ENCODE measurements at regions not wholly inside any gene's neighbourhood (a gene's known extent, or its start where the extent isn't known, plus 50 kb on each side); places are given as distances from the start of the nearest gene placed in this dataset.

- no peaks in the 10 kb centered on the region for H3K4me1 ChIP-seq (ENCODE audit: control insufficient read depth in 4 of 4, insufficient read depth in 4 of 4, low read length in 3 of 4)
- TF ChIP-seq REST (IDR thresholded peaks at IDR 0.05) (no peak), ATF3 (IDR thresholded peaks at IDR 0.05) (no peak), JUND (IDR thresholded peaks at IDR 0.05) (no peak), MAX (IDR thresholded peaks at IDR 0.05) (no peak), FOXA1 (IDR thresholded peaks at IDR 0.05) (no peak), EGR1 (IDR thresholded peaks at IDR 0.05; ENCODE audit: low read depth in 2 of 2) (no peak), TAF1 (conservative IDR thresholded peaks at IDR 0.05) (no peak), SP1 (IDR thresholded peaks at IDR 0.05) (no peak), RXRA (IDR thresholded peaks at IDR 0.05) (no peak), HNF4G (IDR thresholded peaks at IDR 0.05) (no peak), FOXA2 (IDR thresholded peaks at IDR 0.05) (no peak), HNF4A (conservative IDR thresholded peaks at IDR 0.05) (no peak), ZBTB33 (IDR thresholded peaks at IDR 0.05) (no peak), GABPA (IDR thresholded peaks at IDR 0.05 in 1 of 2, conservative IDR thresholded peaks at IDR 0.05 in 1 of 2) (no peak)
- no peak overlapping the region for H3K4me3 ChIP-seq (ENCODE audit: low read depth in 1 of 3, low read length in 3 of 3)
- no peak overlapping the region for H3K27ac ChIP-seq (ENCODE audit: low read depth in 1 of 2, low read length in 2 of 2)
- H3K27me3 ChIP-seq (ENCODE audit: control insufficient read depth in 4 of 4, insufficient read depth in 4 of 4, low read length in 3 of 4) = no peaks in the 10 kb centered on the region
- H3K9me3 ChIP-seq (ENCODE audit: control insufficient read depth in 4 of 4, low read length in 3 of 4) = no peaks in the 10 kb centered on the region
- no peak overlapping the region for H3K9ac ChIP-seq (ENCODE audit: low read depth in 1 of 2, low read length in 2 of 2)
- DNase-seq (ENCODE audit: low spot score) = no peak
- H3K36me3 ChIP-seq (ENCODE audit: control insufficient read depth in 4 of 4, insufficient read depth in 3 of 4, low read depth in 1 of 4, low read length in 3 of 4) = no peaks in the 10 kb centered on the region
- 60% methylated on average over 3 of the region's 3 CpGs for WGBS
Observed at GRCh38 chr7:67725423-67725822, 728.8 kb downstream of the TYW1 start.

GRCh38 chr7:67729771-67730170 lies 733.1 kb downstream of the TYW1 start:
- WGBS = 81% methylated on average over 7 of the region's 7 CpGs
- Histone ChIP-seq H3K27ac (ENCODE audit: low read depth in 1 of 2, low read length in 2 of 2) (no peak overlapping the region), H3K9ac (ENCODE audit: low read depth in 1 of 2, low read length in 2 of 2) (no peak overlapping the region), H3K27me3 (ENCODE audit: control insufficient read depth in 4 of 4, insufficient read depth in 4 of 4, low read length in 3 of 4) (no peaks in the 10 kb centered on the region), H3K4me1 (ENCODE audit: control insufficient read depth in 4 of 4, insufficient read depth in 4 of 4, low read length in 3 of 4) (peaks cover 0 to 4% (median 2%) of the 10 kb centered on the region in 4 donors), H3K4me3 (ENCODE audit: low read depth in 1 of 3, low read length in 3 of 3) (no peak overlapping the region), H3K9me3 (ENCODE audit: control insufficient read depth in 4 of 4, low read length in 3 of 4) (no peaks in the 10 kb centered on the region), H3K36me3 (ENCODE audit: control insufficient read depth in 4 of 4, insufficient read depth in 3 of 4, low read depth in 1 of 4, low read length in 3 of 4) (no peaks in the 10 kb centered on the region)
- DNase-seq (ENCODE audit: low spot score) = no peak
- TF ChIP-seq JUND (IDR thresholded peaks at IDR 0.05) (no peak), FOXA1 (IDR thresholded peaks at IDR 0.05) (no peak), RAD21 (IDR thresholded peaks at IDR 0.05) (no peak), TAF1 (conservative IDR thresholded peaks at IDR 0.05) (no peak), MAX (IDR thresholded peaks at IDR 0.05) (no peak), HNF4G (IDR thresholded peaks at IDR 0.05) (no peak), EGR1 (IDR thresholded peaks at IDR 0.05; ENCODE audit: low read depth in 2 of 2) (no peak), ATF3 (IDR thresholded peaks at IDR 0.05) (no peak), RXRA (IDR thresholded peaks at IDR 0.05) (no peak), HNF4A (conservative IDR thresholded peaks at IDR 0.05) (no peak), FOXA2 (IDR thresholded peaks at IDR 0.05) (no peak), YY1 (IDR thresholded peaks at IDR 0.05) (no peak), NR2F2 (IDR thresholded peaks at IDR 0.05) (no peak), CTCF (IDR thresholded peaks at IDR 0.05; ENCODE audit: low read depth, low read length, missing input control) (no peak), SP1 (IDR thresholded peaks at IDR 0.05) (no peak), ZBTB33 (IDR thresholded peaks at IDR 0.05) (no peak)
